ENCODE measurements at regions not wholly inside any gene's neighbourhood (a gene's known extent, or its start where the extent isn't known, plus 50 kb on each side); places are given as distances from the start of the nearest gene placed in this dataset.
A peak's percentile ranks its signal among the peaks of the same experiment; 100 is the strongest.
"Not testable (repeated sequence)": the region's sequence is repeated elsewhere in the genome, so short reads cannot be mapped to it uniquely, and the experiment has no call there.

GRCh38 chr6:37078814-37079213 is 73.4 kb downstream of the FGD2 start:
- no peak for DNase-seq (ENCODE audit: low spot score)

- no peak for DNase-seq (ENCODE audit: low spot score)
These were observed 75.7 kb downstream of the FGD2 start for GRCh38 chr6:37081042-37081607.

- DNase-seq (ENCODE audit: low spot score), result no peak
These were observed 77.1 kb downstream of the FGD2 start for GRCh38 chr6:37082390-37083130.

- peak; percentile 74 for DNase-seq (ENCODE audit: low spot score)
These were observed 78.0 kb downstream of the FGD2 start for GRCh38 chr6:37083243-37084138.

GRCh38 chr6:37084665-37085064 is 79.2 kb downstream of the FGD2 start:
- not testable (repeated sequence) for DNase-seq (ENCODE audit: low spot score)

GRCh38 chr6:37085198-37085597 is 79.7 kb downstream of the FGD2 start:
- DNase-seq (ENCODE audit: low spot score), result no peak

GRCh38 chr6:37088897-37089296 is 81.1 kb upstream of the PIM1 start:
- no peak for DNase-seq (ENCODE audit: low spot score)

- no peak for DNase-seq (ENCODE audit: low spot score)
These were observed 80.2 kb upstream of the PIM1 start for GRCh38 chr6:37089783-37090182.

GRCh38 chr6:37091104-37091503 is 78.8 kb upstream of the PIM1 start:
- DNase-seq (ENCODE audit: low spot score), result not testable (repeated sequence)

- DNase-seq (ENCODE audit: low spot score), result not testable (repeated sequence)
These were observed 78.4 kb upstream of the PIM1 start for GRCh38 chr6:37091586-37091985.

GRCh38 chr6:37092923-37093727 is 76.8 kb upstream of the PIM1 start:
- DNase-seq (ENCODE audit: low spot score), result no peak

GRCh38 chr6:37093728-37094069 is 76.3 kb upstream of the PIM1 start:
- no peak for DNase-seq (ENCODE audit: low spot score)

GRCh38 chr6:37095997-37096396 is 74.0 kb upstream of the PIM1 start:
- DNase-seq (ENCODE audit: low spot score), result no peak

GRCh38 chr6:37097335-37097734 is 72.6 kb upstream of the PIM1 start:
- DNase-seq (ENCODE audit: low spot score), result no peak

GRCh38 chr6:37099442-37099841 is 70.5 kb upstream of the PIM1 start:
- no peak for DNase-seq (ENCODE audit: low spot score)

GRCh38 chr6:37100745-37101144 is 69.2 kb upstream of the PIM1 start:
- DNase-seq (ENCODE audit: low spot score), result no peak

- no peak for DNase-seq (ENCODE audit: low spot score)
These were observed 68.0 kb upstream of the PIM1 start for GRCh38 chr6:37101991-37102298.

GRCh38 chr6:37102299-37103168 is 67.4 kb upstream of the PIM1 start:
- no peak for DNase-seq (ENCODE audit: low spot score)

GRCh38 chr6:37103169-37104039 is 66.5 kb upstream of the PIM1 start:
- DNase-seq (ENCODE audit: low spot score), result no peak

- no peak for DNase-seq (ENCODE audit: low spot score)
These were observed 65.2 kb upstream of the PIM1 start for GRCh38 chr6:37104824-37105147.
